ENCODE measurements at regions not wholly inside any gene's neighbourhood (a gene's known extent, or its start where the extent isn't known, plus 50 kb on each side); places are given as distances from the start of the nearest gene placed in this dataset.

GRCh38 chr19:28511655-28512054 lies 701.3 kb downstream of the UQCRFS1 start:
- no peaks in the 10 kb centered on the region for H3K27me3 ChIP-seq
- no peak overlapping the region for H3K4me3 ChIP-seq
- no peaks in the 10 kb centered on the region for H3K36me3 ChIP-seq
- H3K9me3 ChIP-seq: no peaks in the 10 kb centered on the region
- ATAC-seq (no peak), DNase-seq (no peak)
- intact Hi-C loops (cut with DNase I): no loop called here
- 92 to 100% (median 94%) methylated on average over 1 of the region's 1 CpG for WGBS, 4 donors
- no peak for TF ChIP-seq CTCF (IDR thresholded peaks at IDR 0.05)
- no peak for TF ChIP-seq POLR2A (IDR thresholded peaks at IDR 0.05)
- H3K4me1 ChIP-seq: no peaks in the 10 kb centered on the region
- H3K27ac ChIP-seq: no peak overlapping the region

- H3K9me3 ChIP-seq: no peaks in the 10 kb centered on the region
- no peaks in the 10 kb centered on the region for H3K36me3 ChIP-seq
- DNase-seq (no peak), ATAC-seq (no peak)
- no peaks in the 10 kb centered on the region for H3K27me3 ChIP-seq
- H3K27ac ChIP-seq: no peak overlapping the region
- H3K4me1 ChIP-seq: no peaks in the 10 kb centered on the region
- intact Hi-C loops (cut with DNase I): no loop called here
- WGBS, 4 donors: 77 to 81% (median 79%) methylated on average over 15 of the region's 15 CpGs
- no peak overlapping the region for H3K4me3 ChIP-seq
- TF ChIP-seq POLR2A (IDR thresholded peaks at IDR 0.05): no peak
These were observed 703.7 kb downstream of the UQCRFS1 start for GRCh38 chr19:28509079-28509895.

GRCh38 chr19:28508666-28509065 lies 704.3 kb downstream of the UQCRFS1 start:
- H3K27me3 ChIP-seq: no peaks in the 10 kb centered on the region
- no peak for DNase-seq

GRCh38 chr19:28505933-28506332 lies 707.0 kb downstream of the UQCRFS1 start:
- Histone ChIP-seq H3K27ac (no peak overlapping the region), H3K9me3 (no peaks in the 10 kb centered on the region), H3K27me3 (no peaks in the 10 kb centered on the region), H3K36me3 (no peaks in the 10 kb centered on the region), H3K4me3 (no peak overlapping the region), H3K4me1 (no peaks in the 10 kb centered on the region)
- DNase-seq (no peak), ATAC-seq (no peak)
- intact Hi-C loops (cut with DNase I): no loop called here
- TF ChIP-seq CTCF (IDR thresholded peaks at IDR 0.05): no peak
- TF ChIP-seq POLR2A (IDR thresholded peaks at IDR 0.05): no peak
- 71 to 80% (median 74%) methylated on average over 2 of the region's 2 CpGs for WGBS, 4 donors

More at GRCh38 chr19:28508666-28509065, 704.3 kb downstream of the UQCRFS1 start:
- Histone ChIP-seq H3K9me3 (no peaks in the 10 kb centered on the region), H3K4me3 (no peak overlapping the region), H3K36me3 (no peaks in the 10 kb centered on the region), H3K27ac (no peak overlapping the region), H3K4me1 (no peaks in the 10 kb centered on the region)
- 82 to 89% (median 85%) methylated on average over 3 of the region's 3 CpGs for WGBS, 4 donors
- TF ChIP-seq POLR2A (IDR thresholded peaks at IDR 0.05) (no peak), CTCF (IDR thresholded peaks at IDR 0.05) (no peak)
- intact Hi-C loops (cut with DNase I): no loop called here
- ATAC-seq: no peak

- ATAC-seq (no peak), DNase-seq (no peak)
- Histone ChIP-seq H3K27ac (no peak overlapping the region), H3K9me3 (no peaks in the 10 kb centered on the region), H3K36me3 (no peaks in the 10 kb centered on the region), H3K4me3 (no peak overlapping the region), H3K4me1 (peaks cover 0 to 5% (median 0%) of the 10 kb centered on the region in 12 donors), H3K27me3 (no peaks in the 10 kb centered on the region)
- intact Hi-C loops (cut with DNase I): no loop called here
- TF ChIP-seq POLR2A (IDR thresholded peaks at IDR 0.05): no peak
- no peak for TF ChIP-seq CTCF (IDR thresholded peaks at IDR 0.05)
- WGBS, 4 donors: 71 to 78% (median 72%) methylated on average over 1 to 3 of the region's 3 CpGs
These were observed 707.8 kb downstream of the UQCRFS1 start for GRCh38 chr19:28505134-28505533.

Data from heart left ventricle (tissue), 16 donors.